ENCODE measurements at regions not wholly inside any gene's neighbourhood (a gene's known extent, or its start where the extent isn't known, plus 50 kb on each side); places are given as distances from the start of the nearest gene placed in this dataset.

- dilution Hi-C loops (cut with HindIII; ENCODE audit: low sequenced_read_pairs, unreplicated experiment): no loop called here
- no TSS peak for BruUV-seq (replicated peaks)
Measured at GRCh38 chr7:9026121-9026520, 592.7 kb downstream of the NXPH1 start.

More at GRCh38 chr7:9026121-9026520, 592.7 kb downstream of the NXPH1 start:
- Histone ChIP-seq H3K9me3 (ENCODE audit: control insufficient read depth, insufficient read depth, low read length) (0 out of 2 replicates have a peak, but pooled peaks cover 3% of the 10 kb centered on the region), H3K4me3 (ENCODE audit: insufficient read depth, low read depth, low read length) (no peak overlapping the region), H3K79me1 (ENCODE audit: low read depth in 1 of 2, low read length in 2 of 2) (no peaks in the 10 kb centered on the region), H3K23ac (ENCODE audit: low read depth, low read length) (no peak overlapping the region), H2BK15ac (ENCODE audit: low read depth, low read length) (no peak overlapping the region), H3K36me3 (ENCODE audit: control insufficient read depth, insufficient read depth, low read length) (no peaks in the 10 kb centered on the region), H3K14ac (replicated peaks; ENCODE audit: low read depth, low read length) (no peak overlapping the region), H4K8ac (ENCODE audit: low read depth in 2 of 2, low read length in 2 of 2) (no peak overlapping the region), H3K4me2 (ENCODE audit: low read depth, low read length) (no peak overlapping the region), H2BK5ac (ENCODE audit: low read depth, low read length, poor library complexity, severe bottlenecking) (no peak overlapping the region), H2BK20ac (ENCODE audit: low read depth, low read length) (no peak overlapping the region), H3K18ac (ENCODE audit: low read depth, low read length) (no peak overlapping the region), H2AK9ac (replicated peaks; ENCODE audit: low read depth, low read length, poor library complexity) (no peak overlapping the region), H3K4me1 (ENCODE audit: control insufficient read depth, insufficient read depth, low read length) (no peaks in the 10 kb centered on the region), H2AFZ (replicated peaks; ENCODE audit: low read length, poor library complexity) (no peak overlapping the region), H3K27ac (ENCODE audit: insufficient read depth, low read length) (no peak overlapping the region), H3K9ac (ENCODE audit: low read depth, low read length) (no peak overlapping the region), H3K9me1 (ENCODE audit: insufficient read depth, low read length) (no peaks in the 10 kb centered on the region), H3K27me3 (ENCODE audit: control insufficient read depth, insufficient read depth, low read length) (no peaks in the 10 kb centered on the region), H4K5ac (ENCODE audit: low read depth, low read length) (no peak overlapping the region), H4K91ac (ENCODE audit: insufficient read depth, low read depth, low read length) (no peak overlapping the region), H3K4ac (ENCODE audit: low read depth, low read length) (no peak overlapping the region), H2BK120ac (ENCODE audit: low read depth, low read length) (no peak overlapping the region), H2AK5ac (ENCODE audit: low read depth, low read length) (no peak overlapping the region), H3K56ac (ENCODE audit: extremely low read depth, insufficient read depth, low read length) (no peak overlapping the region), H4K20me1 (ENCODE audit: insufficient read depth, low read length) (no peaks in the 10 kb centered on the region)
- no peak for TF ChIP-seq MAZ (IDR thresholded peaks at IDR 0.05; ENCODE audit: borderline replicate concordance, low read depth, low read length)
- no peak for TF ChIP-seq FOS (IDR thresholded peaks at IDR 0.05; ENCODE audit: low read depth, low read length)
- no peak for TF ChIP-seq SMC3 (IDR thresholded peaks at IDR 0.05; ENCODE audit: low read depth, low read length)
- no peak for TF ChIP-seq RCOR1 (IDR thresholded peaks at IDR 0.05; ENCODE audit: insufficient replicate concordance, low read length)
- TF ChIP-seq NFE2L2 (IDR thresholded peaks at IDR 0.05; ENCODE audit: low read depth, low read length): no peak
- TF ChIP-seq POLR2A (IDR thresholded peaks at IDR 0.05; ENCODE audit: low read depth, low read length): no peak
- TF ChIP-seq, protein P1, sequence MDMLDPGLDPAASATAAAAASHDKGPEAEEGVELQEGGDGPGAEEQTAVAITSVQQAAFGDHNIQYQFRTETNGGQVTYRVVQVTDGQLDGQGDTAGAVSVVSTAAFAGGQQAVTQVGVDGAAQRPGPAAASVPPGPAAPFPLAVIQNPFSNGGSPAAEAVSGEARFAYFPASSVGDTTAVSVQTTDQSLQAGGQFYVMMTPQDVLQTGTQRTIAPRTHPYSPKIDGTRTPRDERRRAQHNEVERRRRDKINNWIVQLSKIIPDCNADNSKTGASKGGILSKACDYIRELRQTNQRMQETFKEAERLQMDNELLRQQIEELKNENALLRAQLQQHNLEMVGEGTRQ (IDR thresholded peaks at IDR 0.05; ENCODE audit: low read depth, low read length): no peak
- no peak for TF ChIP-seq CTCF (conservative IDR thresholded peaks at IDR 0.05; ENCODE audit: low read depth, low read length)
- TF ChIP-seq MAFK (IDR thresholded peaks at IDR 0.05; ENCODE audit: low read depth, low read length): no peak
- no peak for TF ChIP-seq MXI1 (IDR thresholded peaks at IDR 0.05; ENCODE audit: borderline replicate concordance, low read depth, low read length)
- TF ChIP-seq BHLHE40 (IDR thresholded peaks at IDR 0.05; ENCODE audit: low read depth, low read length): no peak
- no peak for TF ChIP-seq ELK1 (IDR thresholded peaks at IDR 0.05; ENCODE audit: borderline replicate concordance, low read depth, low read length)
- TF ChIP-seq CEBPB (IDR thresholded peaks at IDR 0.05; ENCODE audit: low read depth, low read length): no peak
- intact Hi-C loops (cut with micrococcal nuclease): no loop called here
- DNase-seq (no peak), ATAC-seq (ENCODE audit: low read depth) (no peak)
- in situ Hi-C loops (cut with MboI; ENCODE audit: low sequenced_read_pairs): no loop called here
- POLR2A ChIA-PET (ENCODE audit: unreplicated experiment): no interaction called here
- CTCF ChIA-PET: no interaction called here
- WGBS, 2 experiments (ENCODE audit: extremely low coverage in 2 of 2, insufficient read length in 1 of 2): no CpG with 5 or more reads among the region's 5 CpGs

Measured in IMR-90 (cell line).